HL-60 (cell line): ENCODE measurements at regions not wholly inside any gene's neighbourhood (a gene's known extent, or its start where the extent isn't known, plus 50 kb on each side); places are given as distances from the start of the nearest gene placed in this dataset.

Experiments used
- DNase-seq, 2 experiments: peaks; one replicate each; pipeline ENCODE4 v3.0.0-alpha.2; 2010 to 2020; ENCODE audit warnings: low read depth in 1 of 2, low spot score in 1 of 2
- H3K27ac ChIP-seq: fragments of 250-450 bp; sonication (Bioruptor Pico); replicated peaks from 2 replicates; pipeline ENCODE4 v1.5.1; 2020; ENCODE audit warnings: mild to moderate bottlenecking, moderate library complexity
- H3K27me3 ChIP-seq: fragments of 250-450 bp; sonication (Bioruptor Pico); 2 replicates; pipeline ENCODE4 v1.5.1; 2021; ENCODE audit warnings: mild to moderate bottlenecking, moderate library complexity; ENCODE audit not compliant: insufficient read depth, poor library complexity, severe bottlenecking
- H3K4me3 ChIP-seq: replicated peaks from 2 replicates; pipeline ENCODE4 v1.5.1; 2011; ENCODE audit warnings: mild to moderate bottlenecking, control low read depth, low read length; ENCODE audit not compliant: insufficient read depth
- GABPA ChIP-seq: IDR thresholded peaks from 2 replicates; pipeline ENCODE4 v1.6.1; 2012; ENCODE audit warnings: low read depth
- POLR2AphosphoS5 ChIP-seq: IDR thresholded peaks from 2 replicates; pipeline ENCODE4 v1.6.1; 2012; ENCODE audit warnings: low read depth
- SPI1 ChIP-seq: IDR thresholded peaks from 2 replicates; pipeline ENCODE4 v1.6.1; 2012; ENCODE audit warnings: low read depth, mild to moderate bottlenecking, borderline replicate concordance
- TF ChIP-seq, protein P1 (sequence below): IDR thresholded peaks from one replicate; pipeline ENCODE4 v1.5.1; 2011; ENCODE audit warnings: low read length, control low read depth, inconsistent platforms; ENCODE audit not compliant: insufficient read depth
- TF ChIP-seq, protein P2 (sequence below): IDR thresholded peaks from 2 replicates; pipeline ENCODE4 v1.6.1; 2012; ENCODE audit warnings: low read depth; ENCODE audit not compliant: insufficient replicate concordance

DNA sequence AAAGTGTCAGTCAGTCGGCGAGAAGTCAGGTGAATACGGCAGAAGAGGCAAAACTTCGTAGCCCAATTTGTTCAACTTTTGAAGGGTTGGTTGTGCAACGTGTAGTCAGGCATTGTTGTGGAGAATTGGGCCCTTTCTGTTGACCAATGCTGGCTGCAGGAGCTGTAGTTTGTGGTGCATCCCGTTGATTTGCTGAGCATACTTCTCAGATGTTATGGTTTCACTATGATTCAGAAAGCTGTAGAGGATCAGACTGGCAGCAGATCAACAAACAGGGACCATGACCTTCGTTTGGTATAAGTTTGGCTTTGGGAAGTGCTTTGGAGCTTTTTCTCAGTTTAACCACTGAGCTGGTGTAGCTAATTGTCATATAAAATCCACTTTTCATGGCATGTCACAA is 190.2 kb upstream of the ADAMTS5 start:
- Histone ChIP-seq H3K27me3 (no peaks in the 10 kb centered on the region), H3K4me3 (no peak overlapping the region), H3K27ac (no peak overlapping the region)
- TF ChIP-seq, protein P1, sequence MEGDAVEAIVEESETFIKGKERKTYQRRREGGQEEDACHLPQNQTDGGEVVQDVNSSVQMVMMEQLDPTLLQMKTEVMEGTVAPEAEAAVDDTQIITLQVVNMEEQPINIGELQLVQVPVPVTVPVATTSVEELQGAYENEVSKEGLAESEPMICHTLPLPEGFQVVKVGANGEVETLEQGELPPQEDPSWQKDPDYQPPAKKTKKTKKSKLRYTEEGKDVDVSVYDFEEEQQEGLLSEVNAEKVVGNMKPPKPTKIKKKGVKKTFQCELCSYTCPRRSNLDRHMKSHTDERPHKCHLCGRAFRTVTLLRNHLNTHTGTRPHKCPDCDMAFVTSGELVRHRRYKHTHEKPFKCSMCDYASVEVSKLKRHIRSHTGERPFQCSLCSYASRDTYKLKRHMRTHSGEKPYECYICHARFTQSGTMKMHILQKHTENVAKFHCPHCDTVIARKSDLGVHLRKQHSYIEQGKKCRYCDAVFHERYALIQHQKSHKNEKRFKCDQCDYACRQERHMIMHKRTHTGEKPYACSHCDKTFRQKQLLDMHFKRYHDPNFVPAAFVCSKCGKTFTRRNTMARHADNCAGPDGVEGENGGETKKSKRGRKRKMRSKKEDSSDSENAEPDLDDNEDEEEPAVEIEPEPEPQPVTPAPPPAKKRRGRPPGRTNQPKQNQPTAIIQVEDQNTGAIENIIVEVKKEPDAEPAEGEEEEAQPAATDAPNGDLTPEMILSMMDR = no peak
- TF ChIP-seq, protein P2, sequence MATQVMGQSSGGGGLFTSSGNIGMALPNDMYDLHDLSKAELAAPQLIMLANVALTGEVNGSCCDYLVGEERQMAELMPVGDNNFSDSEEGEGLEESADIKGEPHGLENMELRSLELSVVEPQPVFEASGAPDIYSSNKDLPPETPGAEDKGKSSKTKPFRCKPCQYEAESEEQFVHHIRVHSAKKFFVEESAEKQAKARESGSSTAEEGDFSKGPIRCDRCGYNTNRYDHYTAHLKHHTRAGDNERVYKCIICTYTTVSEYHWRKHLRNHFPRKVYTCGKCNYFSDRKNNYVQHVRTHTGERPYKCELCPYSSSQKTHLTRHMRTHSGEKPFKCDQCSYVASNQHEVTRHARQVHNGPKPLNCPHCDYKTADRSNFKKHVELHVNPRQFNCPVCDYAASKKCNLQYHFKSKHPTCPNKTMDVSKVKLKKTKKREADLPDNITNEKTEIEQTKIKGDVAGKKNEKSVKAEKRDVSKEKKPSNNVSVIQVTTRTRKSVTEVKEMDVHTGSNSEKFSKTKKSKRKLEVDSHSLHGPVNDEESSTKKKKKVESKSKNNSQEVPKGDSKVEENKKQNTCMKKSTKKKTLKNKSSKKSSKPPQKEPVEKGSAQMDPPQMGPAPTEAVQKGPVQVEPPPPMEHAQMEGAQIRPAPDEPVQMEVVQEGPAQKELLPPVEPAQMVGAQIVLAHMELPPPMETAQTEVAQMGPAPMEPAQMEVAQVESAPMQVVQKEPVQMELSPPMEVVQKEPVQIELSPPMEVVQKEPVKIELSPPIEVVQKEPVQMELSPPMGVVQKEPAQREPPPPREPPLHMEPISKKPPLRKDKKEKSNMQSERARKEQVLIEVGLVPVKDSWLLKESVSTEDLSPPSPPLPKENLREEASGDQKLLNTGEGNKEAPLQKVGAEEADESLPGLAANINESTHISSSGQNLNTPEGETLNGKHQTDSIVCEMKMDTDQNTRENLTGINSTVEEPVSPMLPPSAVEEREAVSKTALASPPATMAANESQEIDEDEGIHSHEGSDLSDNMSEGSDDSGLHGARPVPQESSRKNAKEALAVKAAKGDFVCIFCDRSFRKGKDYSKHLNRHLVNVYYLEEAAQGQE = no peak
- DNase-seq = no peak

DNA sequence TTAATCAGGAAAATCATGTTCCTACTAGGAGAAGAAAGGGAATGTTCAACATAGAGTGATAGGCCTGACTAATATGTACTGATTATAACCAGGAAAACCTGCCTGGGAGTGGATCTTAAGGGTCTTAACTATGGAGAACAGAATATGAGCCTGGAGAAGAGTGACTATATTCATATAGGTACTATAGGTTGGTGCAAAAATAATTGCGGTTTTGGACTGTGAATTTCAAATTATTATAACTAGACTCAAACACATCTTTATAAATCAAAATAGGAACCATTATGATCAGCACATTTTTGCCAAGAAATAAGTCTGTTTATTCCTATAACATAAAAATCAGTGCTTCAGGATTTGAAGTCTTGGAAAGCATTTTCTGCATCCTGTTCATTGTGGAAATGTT is 189.8 kb upstream of the ADAMTS5 start:
- H3K27ac ChIP-seq = no peak overlapping the region
- no peaks in the 10 kb centered on the region for H3K27me3 ChIP-seq
- no peak overlapping the region for H3K4me3 ChIP-seq
- DNase-seq = no peak
- TF ChIP-seq POLR2AphosphoS5 (no peak), SPI1 (no peak), GABPA (no peak)
- TF ChIP-seq, protein P2 = no peak
- TF ChIP-seq, protein P1 = no peak

DNA sequence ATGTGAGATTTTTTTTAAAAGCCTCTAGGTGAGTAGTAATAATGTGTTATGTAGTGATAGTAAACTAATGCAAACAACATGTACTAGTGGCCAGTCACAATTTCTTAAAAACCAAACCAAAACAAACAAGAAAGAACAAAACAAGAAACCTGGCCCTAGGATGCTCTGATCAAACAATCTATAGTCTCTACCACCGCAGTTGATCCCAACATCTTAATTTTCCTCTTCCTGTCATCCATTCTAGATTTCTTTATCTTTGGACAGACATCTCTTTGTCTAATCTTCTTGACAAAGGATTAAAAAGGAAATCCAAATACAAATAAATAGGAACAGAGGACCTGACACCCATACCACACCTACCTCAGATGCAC is 188.2 kb upstream of the ADAMTS5 start:
- Histone ChIP-seq H3K27ac (no peak overlapping the region), H3K4me3 (no peak overlapping the region), H3K27me3 (no peaks in the 10 kb centered on the region)
- no peak for DNase-seq
- TF ChIP-seq, protein P1 = no peak
- TF ChIP-seq SPI1 (no peak), POLR2AphosphoS5 (no peak), GABPA (no peak)
- TF ChIP-seq, protein P2 = no peak
